HS-5 (cell line): ENCODE measurements at regions not wholly inside any gene's neighbourhood (a gene's known extent, or its start where the extent isn't known, plus 50 kb on each side); places are given as distances from the start of the nearest gene placed in this dataset.
A peak's percentile ranks its signal among the peaks of the same experiment; 100 is the strongest.

Source experiments
- DNase-seq: peaks from one replicate; pipeline ENCODE4 v3.0.0-alpha.2; 2012; ENCODE audit warnings: low read depth

- no peak for DNase-seq
Measured at GRCh38 chr2:65731476-65731875, 299.1 kb upstream of the SPRED2 start.

GRCh38 chr2:65730186-65730585 lies 297.8 kb upstream of the SPRED2 start:
- DNase-seq, result no peak

- DNase-seq, result no peak
Measured at GRCh38 chr2:65729246-65729645, 296.8 kb upstream of the SPRED2 start.

GRCh38 chr2:65728477-65729180 lies 296.2 kb upstream of the SPRED2 start:
- DNase-seq, result no peak

DNA sequence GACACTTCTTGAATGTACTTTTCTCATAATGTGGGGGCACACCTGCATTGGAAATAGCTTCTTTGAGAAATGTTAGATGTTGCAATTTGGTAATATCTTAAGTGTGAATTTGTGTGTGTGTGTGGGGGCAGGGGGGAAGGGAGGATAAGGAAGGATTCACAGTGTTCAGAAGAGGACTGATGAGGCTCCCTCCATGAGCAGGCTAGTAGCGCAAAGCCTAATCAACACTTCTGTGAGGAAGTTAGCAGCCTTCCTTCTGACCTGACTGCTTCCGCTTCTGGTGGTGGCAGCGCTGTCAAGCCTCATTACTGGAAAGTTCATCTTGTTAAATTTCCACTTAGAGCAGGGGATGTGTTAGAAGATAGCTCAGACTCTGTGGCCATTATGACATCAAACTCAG lies 295.4 kb upstream of the SPRED2 start:
- DNase-seq, result no peak

GRCh38 chr2:65727381-65727780 lies 295.0 kb upstream of the SPRED2 start:
- no peak for DNase-seq

DNA sequence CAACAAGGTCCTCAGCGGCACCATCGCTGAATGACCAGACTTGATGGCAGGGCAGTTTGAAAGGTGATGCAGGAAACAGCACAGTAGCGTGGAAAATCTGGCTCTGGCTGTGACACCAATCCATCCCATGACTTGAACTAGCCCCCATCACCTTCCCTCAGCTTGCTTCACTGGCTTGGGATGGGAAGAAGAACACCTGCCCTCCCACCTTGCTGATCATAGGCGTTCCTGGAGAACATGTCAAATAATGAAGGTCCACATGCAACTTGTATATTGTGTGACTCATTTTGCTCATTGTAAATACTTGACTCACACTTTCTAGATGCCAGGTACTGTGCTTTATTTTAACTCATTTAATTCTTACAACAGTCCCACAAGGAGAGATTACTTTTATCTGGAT lies 292.4 kb upstream of the SPRED2 start:
- DNase-seq, result no peak

DNA sequence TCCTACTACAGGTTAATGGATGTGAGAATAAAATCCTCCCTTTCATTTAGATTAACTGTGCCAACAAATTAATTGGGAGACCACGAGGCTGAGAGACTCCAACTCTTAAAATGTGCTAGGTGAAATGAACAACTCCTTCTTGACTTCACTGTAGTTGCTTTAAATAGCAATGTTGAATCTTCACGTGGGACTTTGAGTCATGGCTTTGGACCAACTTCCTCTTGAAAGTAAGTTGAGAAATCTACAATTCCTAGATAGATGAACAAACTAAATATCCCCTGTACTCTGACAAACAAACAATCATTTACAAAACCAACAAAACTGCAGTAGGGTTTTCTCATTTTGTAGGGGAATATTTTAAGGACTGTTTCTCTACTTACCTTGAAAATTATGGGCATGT lies 291.9 kb upstream of the SPRED2 start:
- DNase-seq, result no peak

DNA sequence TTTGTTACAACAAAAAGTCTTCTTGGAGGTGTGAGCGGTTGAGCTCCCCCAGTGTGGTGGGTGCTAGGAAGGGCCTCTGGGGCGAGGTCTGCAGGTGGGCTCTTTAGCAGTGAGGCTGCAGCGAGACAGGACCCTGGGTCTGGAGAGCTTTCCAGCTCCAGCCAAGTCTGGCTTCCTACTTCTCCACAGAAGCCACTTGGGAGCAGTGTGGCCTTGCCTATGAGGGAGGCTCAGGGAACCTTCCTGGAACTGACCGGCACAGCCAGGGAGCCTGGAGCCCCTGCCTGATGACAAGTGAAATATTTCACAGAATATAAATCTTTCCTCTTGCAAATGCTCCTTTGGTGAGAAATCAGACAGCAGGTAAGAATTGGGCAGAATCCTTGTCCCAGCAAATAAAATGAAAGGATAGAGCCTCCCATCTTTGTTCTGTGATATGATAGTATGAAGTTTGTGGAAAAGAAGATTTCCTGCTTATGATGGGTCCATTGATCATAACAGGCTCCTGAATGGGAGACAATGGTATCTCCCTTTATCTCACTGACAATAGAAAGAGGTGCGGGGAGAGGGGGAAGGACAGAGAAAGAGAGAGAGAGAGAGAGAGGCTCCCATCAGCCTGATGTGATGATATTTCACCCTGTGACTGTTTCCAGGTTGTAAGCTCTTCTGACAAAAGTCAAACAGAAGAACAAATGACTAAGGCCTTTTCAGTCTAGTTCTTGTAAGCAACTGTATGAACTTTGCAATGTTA lies 289.8 kb upstream of the SPRED2 start:
- DNase-seq, result no peak

- no peak for DNase-seq
Measured at GRCh38 chr2:65716698-65717097, 284.3 kb upstream of the SPRED2 start.

DNA sequence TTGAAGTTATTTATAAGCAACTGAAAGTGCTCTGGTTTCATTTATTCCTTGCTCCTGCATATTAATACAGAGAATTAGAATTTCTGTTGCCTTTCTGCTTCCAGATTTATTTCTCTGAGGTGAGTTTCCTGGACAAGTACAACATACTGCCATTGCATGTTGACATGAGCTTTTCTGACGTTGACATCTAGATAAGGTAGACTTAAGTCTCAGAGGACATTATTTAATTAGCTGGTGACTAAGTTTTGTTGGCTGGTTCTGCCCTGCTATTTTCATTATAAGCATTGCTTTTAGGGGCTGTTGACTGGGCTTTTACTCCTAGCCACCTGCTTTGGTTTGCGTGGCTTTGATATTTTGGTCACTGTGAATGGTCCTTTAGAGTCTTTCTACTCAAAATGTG lies 282.9 kb upstream of the SPRED2 start:
- DNase-seq, result no peak

GRCh38 chr2:65714866-65715265 lies 282.5 kb upstream of the SPRED2 start:
- no peak for DNase-seq

GRCh38 chr2:65711863-65712262 lies 279.5 kb upstream of the SPRED2 start:
- DNase-seq, result no peak

GRCh38 chr2:65710779-65711295 lies 278.4 kb upstream of the SPRED2 start:
- DNase-seq, result peak; percentile 5

DNA sequence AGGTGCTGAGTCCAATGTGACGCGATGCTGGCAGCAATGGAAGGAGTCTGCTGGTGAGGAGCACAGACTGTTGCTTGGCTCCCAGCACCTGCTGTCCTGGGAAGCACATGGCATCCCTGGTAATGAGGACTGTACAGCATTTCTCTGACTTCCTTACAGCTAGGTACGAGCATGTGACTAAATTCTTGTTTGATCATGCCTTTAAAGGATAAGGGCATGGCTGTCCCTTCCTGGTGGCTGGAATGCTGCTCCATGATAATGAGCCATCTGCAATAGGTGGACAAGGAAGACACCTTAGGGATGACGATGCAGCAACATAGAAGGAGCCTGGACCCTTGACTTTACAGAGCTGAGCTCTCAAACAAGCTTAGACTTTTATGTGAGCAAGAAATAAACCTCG lies 278.0 kb upstream of the SPRED2 start:
- no peak for DNase-seq

DNA sequence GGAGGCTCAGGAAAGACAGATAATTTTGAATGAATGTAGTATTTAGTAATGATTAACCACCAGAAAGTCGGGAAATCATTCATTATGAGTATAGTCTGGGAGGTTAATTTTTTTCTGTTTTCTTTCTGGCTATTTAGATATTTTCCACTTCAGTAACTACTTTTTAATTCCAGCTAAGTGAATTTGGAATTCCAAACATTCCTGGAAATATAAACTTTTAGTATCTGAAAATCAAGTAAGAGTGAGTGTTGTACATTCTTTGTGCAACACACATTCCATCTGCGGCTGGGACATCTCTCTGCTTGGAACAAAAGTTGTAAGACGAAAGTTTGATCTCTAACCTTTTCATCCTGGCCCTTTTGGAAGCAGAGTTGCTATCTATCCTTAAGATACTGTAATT lies 275.7 kb upstream of the SPRED2 start:
- DNase-seq, result no peak

- DNase-seq, result no peak
Measured at GRCh38 chr2:65706411-65706810, 274.0 kb upstream of the SPRED2 start.

DNA sequence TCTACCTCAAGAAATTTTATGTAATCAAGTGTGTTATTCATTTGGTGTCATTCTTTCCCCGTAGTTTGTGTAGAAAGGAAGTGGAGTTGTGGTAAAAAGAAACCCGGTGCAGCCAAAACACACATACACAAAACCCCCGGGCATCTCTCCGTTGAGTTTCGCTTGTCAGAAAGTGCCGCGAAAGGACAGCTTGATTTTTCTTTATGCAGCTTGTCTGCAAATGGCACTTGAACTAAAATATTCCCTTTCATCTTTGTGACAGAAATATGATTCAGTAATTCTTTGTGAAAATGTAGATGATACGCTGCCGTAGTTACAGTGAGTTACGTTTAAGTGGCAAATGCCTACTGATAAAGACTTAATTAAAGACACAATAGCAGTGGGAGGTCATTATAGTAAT lies 268.8 kb upstream of the SPRED2 start:
- DNase-seq, result no peak

GRCh38 chr2:65700720-65701119 lies 268.3 kb upstream of the SPRED2 start:
- DNase-seq, result no peak

DNA sequence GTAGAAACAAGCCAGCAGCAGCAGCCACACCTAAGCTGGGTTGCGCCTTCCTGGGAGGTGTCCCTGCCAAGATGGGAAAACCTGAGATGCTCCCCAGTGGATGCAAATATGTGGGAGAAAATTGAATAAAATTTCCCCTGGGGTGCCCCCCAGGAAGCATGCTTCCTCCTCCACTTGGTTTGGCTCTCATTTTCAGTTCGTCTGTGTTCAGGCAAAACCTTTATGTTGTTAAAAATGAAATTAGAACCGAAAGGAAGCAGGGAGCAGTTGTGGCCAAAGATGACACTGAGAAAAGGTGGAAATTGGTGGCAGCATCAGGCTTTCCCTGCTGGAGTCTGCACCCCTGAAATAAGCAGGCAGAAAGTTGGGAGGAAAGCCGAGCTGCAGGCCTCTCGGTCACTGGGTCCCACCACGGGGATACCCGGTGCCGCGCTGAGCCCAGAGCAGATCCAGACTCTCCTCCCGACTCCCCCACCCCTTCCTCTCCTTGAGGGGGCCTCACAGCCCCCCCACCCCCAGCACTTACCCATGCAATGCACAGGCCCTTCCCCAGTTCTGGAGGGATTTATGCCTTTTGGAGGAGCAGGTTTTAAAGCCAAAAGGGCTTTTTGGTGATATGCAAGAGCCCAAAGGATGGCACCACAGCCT lies 267.7 kb upstream of the SPRED2 start:
- no peak for DNase-seq

DNA sequence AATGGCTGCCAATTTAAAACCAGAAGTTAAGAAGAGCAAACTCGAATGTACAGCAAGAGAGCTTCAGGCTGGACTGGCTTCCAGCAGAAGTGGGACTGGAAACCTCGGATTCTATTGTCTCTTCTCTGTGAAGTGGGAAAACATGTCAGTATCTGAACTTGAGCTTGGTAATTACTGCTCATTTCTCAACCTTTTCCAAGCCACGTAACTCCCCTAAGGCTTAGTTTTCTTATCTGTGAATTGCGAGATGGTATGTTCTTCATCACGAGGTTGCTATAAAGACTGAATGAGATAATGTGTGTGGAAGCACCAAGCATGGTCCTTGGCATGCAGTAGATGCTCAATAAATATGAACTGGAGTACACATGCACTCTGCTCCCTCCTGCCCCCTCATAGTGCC lies 259.4 kb upstream of the SPRED2 start:
- DNase-seq, result no peak

DNA sequence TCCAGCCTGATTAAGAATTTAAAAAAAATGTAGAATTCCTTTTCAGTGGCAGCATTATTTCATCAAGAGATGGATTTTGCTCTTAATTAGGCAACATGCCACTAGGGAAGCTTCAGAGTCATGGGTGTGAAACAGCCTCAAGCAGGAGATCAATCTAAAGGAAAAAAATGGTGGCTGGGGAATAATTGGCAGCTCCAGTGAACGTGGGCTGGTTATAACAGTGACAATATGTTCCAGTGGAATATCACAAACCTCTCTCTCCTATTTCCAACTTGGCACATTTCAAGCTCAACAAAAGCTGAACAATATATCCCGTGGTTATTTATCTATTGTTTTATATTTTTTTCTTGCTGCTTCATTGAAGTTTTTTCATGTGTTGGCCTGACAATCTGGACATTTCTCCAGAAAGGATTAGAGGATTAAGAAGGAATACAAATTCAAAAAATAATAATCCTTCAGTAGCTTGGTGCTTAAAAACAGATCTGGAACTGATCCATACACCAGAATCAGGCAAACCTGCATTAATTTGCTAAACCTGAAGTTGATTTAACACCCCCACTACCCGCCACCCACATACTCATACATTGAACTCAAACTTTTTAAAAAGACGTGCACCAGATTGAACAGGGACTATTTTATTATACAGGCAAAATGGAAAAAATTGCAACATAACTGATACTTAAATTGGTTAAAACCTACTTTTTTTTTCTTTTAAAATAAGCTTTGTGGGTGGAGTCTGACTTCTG lies 255.9 kb upstream of the SPRED2 start:
- DNase-seq, result no peak
